AG04449 (cell line): ENCODE measurements at regions not wholly inside any gene's neighbourhood (a gene's known extent, or its start where the extent isn't known, plus 50 kb on each side); places are given as distances from the start of the nearest gene placed in this dataset.

Source experiments
- CTCF ChIA-PET: fragments of 350-600 bp; formaldehyde crosslinking; extraction: SDS; loops from one replicate; lab custom pipeline; 2021; ENCODE audit warnings: antibody characterized with exemption; lab: Yijun Ruan, JAX
- POLR2A ChIA-PET: fragments of 400-600, 350-600 bp; formaldehyde crosslinking; extraction: SDS; loops from one replicate; lab custom pipeline; 2020; ENCODE audit warnings: antibody characterized with exemption, inconsistent platforms; lab: Yijun Ruan, JAX
- DNase-seq: peaks from one replicate; pipeline ENCODE4 v3.0.0-alpha.2; 2010; ENCODE audit warnings: low read depth, low spot score
- H3K4me3 ChIP-seq: 2 replicates; pipeline ENCODE4 v1.5.1; 2011; ENCODE audit warnings: low read depth, mild to moderate bottlenecking, control low read depth, low read length
- CTCF ChIP-seq: IDR thresholded peaks from one replicate; pipeline ENCODE4 v1.5.1; 2011; ENCODE audit warnings: mild to moderate bottlenecking, moderate library complexity, low read length, control low read depth, inconsistent platforms; ENCODE audit not compliant: insufficient read depth; ENCODE audit errors: missing control alignments

GRCh38 chr14:27557445-27557844, 959.6 kb upstream of the NOVA1 start:
- H3K4me3 ChIP-seq: no peak overlapping the region
- no peak for DNase-seq
- ChIA-PET POLR2A (no interaction called here), CTCF (no interaction called here)
- TF ChIP-seq CTCF: no peak

GRCh38 chr14:27559848-27560247, 962.0 kb upstream of the NOVA1 start:
- H3K4me3 ChIP-seq: no peak overlapping the region
- no peak for DNase-seq
- ChIA-PET POLR2A (no interaction called here), CTCF (no interaction called here)
- TF ChIP-seq CTCF: no peak

- ChIA-PET CTCF (no interaction called here), POLR2A (no interaction called here)
- H3K4me3 ChIP-seq: no peak overlapping the region
- TF ChIP-seq CTCF: no peak
- DNase-seq: no peak
These were observed 969.1 kb upstream of the NOVA1 start for GRCh38 chr14:27566843-27567382.

- TF ChIP-seq CTCF: no peak
- POLR2A ChIA-PET: no interaction called here
- no peak for DNase-seq
- H3K4me3 ChIP-seq: no peak overlapping the region
- CTCF ChIA-PET: no interaction called here
These were observed 975.2 kb upstream of the NOVA1 start for GRCh38 chr14:27573018-27573417.

GRCh38 chr14:27587103-27587502, 989.3 kb upstream of the NOVA1 start:
- ChIA-PET CTCF (no interaction called here), POLR2A (no interaction called here)
- no peak for TF ChIP-seq CTCF
- no peak for DNase-seq
- no peak overlapping the region for H3K4me3 ChIP-seq

GRCh38 chr14:27605282-27605681, 1007.4 kb upstream of the NOVA1 start:
- H3K4me3 ChIP-seq: no peak overlapping the region
- no peak for DNase-seq

More at GRCh38 chr14:27605282-27605681, 1007.4 kb upstream of the NOVA1 start:
- no peak for TF ChIP-seq CTCF
- ChIA-PET CTCF (no interaction called here), POLR2A (no interaction called here)
